ENCODE measurements at regions not wholly inside any gene's neighbourhood (a gene's known extent, or its start where the extent isn't known, plus 50 kb on each side); places are given as distances from the start of the nearest gene placed in this dataset.
A peak's percentile ranks its signal among the peaks of the same experiment; 100 is the strongest.

DNA sequence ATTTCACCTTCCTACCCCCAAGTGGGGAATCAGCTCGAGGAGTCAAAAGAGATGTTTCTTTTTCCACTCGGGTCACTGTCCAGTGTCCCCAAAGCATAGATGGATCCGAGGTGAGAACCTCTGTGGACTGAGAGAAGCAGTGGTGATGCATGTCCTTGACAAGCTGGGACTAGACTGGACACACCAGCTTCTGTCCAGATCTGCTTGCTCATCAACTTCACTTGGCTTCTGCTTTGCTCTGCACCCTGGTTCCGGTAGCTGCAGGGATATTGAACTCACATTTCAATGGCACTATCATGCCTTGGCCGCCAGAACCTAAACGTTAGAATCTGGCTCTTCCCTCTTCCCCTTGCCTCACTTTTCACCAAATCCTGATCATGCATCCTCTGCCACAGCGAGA lies 50.3 kb upstream of the CXCL12 start:
- DNase-seq: no peak

- DNase-seq: no peak
Observed at GRCh38 chr10:44436240-44436639, 51.3 kb upstream of the CXCL12 start.

DNA sequence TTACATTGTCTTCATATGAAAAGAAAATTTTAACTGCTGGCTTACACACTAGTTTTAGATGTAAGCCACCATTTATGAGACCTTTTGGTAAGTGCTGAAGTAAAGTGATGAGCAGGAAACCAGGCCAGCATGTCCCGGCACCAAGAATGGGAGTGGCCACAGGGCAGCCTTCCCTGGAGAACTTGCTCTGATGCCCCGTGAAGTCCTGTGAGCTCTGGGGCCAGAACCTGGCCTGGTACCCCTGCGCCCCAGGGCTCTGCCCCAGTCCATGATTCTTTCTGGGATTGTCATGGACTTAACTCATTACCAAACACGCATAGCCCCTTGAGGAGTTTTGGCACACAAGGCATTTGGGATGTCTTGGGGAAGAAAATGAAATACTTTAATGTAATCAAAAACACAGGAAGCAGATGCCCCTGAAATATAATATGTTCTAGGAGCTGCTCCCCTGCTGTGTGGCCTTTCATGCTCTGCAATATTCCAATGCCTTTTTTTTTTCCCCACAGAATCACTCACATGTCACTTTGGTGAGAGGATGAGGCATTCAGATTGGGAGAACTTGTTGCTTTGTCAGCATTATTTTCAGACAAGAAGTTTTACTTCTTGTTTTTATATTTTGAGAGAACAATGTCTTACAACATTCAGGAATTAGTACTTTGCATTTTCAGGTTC lies 53.1 kb upstream of the CXCL12 start:
- DNase-seq: peak in 1 of 2 donors; percentile 68

DNA sequence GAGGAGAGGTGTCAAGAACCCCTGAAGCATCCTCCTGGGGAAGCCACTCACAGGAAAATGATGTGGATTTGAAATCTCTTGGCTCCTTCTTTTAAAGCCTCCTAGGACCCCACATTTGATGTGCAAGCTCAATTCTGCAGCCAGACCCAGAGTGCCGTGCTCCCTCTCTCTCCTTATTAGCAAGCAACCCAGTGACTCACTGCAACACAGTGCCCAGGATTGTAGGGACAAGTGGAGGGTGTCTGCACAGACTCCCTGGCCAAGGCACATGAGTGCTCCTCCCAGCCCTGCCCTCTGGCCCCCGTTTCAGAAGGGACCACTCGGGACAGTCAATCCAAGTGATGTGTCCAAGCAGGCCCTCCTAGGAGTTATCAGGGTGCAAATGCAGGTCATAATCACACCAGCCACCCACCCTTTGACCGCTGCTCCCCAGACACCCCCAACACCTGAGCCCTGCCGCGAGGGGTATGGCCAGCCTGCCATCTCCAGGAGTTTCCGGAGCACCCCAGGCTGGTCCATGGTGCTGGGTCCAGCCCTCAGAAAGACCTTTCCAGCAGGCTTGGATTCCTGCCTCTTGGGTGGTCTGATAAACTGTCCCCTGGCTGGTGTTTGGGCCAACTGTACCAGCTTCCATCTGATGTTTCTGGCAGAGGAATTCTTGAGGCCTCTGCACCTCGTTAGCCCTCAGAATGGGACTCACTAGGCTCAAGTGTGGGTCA lies 54.5 kb upstream of the CXCL12 start:
- peak in 1 of 2 donors; percentile 0 for DNase-seq

DNA sequence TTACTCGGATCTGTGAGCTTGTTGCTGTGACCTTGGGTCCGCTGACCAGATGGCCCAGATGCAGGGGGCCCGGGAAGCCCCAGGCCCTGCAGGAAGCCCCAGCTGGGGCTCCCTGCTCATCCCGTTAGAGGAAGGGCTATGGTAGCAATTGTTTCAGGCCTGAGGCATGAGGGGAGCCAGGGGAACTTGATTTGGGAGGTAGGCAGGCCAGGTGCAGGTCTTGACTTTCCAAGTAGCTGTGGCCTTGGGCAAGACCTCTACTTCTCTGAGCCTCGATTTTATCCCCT lies 55.0 kb upstream of the CXCL12 start:
- DNase-seq: no peak

DNA sequence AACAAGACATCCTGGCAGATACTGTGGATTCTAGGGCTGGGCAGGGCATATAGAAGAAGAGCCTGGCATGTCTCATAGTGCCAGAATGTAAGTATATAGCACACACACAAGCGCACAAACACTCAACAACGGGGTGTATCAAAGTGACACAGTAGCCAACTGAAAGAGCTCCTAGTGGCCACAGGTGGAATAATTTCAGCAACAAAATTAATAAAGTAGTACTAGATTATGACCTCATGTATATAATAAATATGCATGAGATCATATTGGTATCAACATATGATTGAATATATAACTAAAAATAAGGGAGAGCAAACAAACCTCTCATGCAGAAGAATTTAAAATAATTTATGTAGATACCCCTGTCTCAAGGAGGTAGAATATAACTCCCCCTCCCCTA lies 72.4 kb upstream of the CXCL12 start:
- no peak for DNase-seq

GRCh38 chr10:44458671-44459413 lies 73.9 kb upstream of the CXCL12 start:
- DNase-seq: no peak

DNA sequence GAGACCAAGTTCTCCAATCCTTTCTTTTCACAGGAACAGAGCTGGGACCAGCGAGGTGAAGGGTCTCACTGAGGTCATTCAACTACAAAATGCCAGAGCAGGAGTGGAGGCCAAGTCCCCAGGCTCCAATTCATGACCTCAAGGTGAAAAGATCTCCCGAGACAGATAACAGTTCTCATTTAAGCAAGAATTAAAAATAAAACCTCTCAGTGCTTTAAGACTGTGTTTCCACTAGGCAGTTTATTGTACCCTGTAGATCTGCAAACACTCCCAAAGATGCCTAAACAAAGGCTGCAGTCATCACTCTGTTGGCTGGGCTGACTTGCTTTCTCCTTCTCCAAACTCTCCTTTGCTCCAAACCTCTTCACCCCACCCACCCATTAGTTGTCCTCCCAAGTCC lies 74.8 kb upstream of the CXCL12 start:
- DNase-seq: no peak

DNA sequence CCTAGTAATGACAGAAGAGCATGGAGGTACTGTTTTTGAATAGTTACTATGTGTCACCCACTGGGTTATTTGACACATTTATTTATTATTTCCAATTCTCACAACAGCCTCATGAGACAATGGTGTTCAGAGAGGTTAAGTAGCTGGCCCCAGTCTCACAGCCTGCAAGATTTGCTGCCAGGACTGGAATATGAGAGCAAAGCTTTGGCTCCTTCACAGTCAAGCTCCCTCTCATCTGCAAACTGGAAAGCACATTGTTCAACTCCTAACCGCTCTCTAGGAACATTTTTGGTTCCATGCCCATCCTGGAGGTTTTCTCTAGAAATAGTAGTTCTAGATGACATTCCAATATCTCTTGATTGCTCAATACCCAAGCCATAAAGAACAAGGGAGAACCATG lies 75.5 kb upstream of the CXCL12 start:
- DNase-seq: no peak

DNA sequence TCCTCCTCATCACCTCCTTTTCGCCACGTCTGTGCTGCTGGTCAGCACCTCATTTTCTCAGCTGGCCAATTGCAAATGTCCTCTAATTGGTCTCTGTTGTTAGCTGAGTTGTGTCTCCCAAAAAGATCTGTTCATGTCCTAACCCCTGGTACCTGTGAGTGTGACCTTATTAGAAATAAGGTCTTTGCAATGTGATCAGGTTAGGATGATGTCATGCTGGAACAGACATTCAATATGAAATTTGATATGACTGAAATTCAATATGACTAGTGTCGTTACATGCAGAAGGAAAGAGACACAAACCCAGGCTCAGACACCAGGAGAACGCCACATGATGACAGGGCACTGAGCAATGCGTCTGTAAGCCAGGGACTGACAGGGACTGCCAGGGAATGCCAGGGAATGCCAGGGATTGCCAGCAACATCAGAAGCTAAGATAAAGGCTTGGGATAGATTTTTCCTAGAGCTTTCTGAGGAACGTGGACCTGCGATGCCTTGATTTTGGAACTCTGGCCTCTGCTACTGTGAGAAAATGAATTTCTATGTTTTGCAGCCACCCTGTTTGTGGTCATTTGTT lies 77.5 kb upstream of the CXCL12 start:
- DNase-seq: no peak

- no peak for DNase-seq
Observed at GRCh38 chr10:44463511-44464121, 78.7 kb upstream of the CXCL12 start.

- no peak for DNase-seq
Observed at GRCh38 chr10:44464503-44464902, 79.6 kb upstream of the CXCL12 start.

DNA sequence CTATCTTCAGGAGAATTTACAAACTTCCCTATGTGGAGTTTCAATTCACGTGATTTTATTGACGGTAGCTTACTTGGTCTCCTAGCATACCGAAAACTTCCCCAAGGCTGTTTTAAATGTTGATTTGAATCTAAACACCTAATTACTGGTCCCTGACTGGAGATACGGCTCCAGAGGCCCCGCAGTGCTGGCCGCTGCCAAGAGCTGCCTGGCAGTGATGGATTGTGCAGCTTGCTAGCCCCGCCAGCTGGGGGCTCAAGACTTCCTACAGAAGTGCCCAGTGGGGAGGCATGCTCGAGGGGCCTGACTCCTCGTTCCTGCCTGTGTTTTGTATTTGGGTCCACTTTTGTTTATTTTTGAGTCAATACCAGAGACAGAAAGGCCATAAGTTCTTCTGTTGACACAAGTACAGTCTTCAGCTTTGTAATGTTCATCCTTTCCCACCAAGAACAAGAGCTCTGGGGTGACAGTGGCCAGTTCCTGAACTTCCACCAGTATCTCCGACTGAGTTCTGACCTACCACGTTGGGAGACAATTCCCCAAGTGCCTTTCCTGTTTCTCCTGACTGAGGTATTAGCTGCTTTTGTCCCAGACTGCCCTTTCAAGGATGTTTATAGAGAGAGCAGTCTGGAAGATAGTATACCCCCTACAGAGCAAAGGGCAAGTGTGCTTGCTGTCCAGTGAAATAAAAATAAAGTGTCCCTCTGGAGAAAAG lies 80.7 kb upstream of the CXCL12 start:
- DNase-seq: no peak

DNA sequence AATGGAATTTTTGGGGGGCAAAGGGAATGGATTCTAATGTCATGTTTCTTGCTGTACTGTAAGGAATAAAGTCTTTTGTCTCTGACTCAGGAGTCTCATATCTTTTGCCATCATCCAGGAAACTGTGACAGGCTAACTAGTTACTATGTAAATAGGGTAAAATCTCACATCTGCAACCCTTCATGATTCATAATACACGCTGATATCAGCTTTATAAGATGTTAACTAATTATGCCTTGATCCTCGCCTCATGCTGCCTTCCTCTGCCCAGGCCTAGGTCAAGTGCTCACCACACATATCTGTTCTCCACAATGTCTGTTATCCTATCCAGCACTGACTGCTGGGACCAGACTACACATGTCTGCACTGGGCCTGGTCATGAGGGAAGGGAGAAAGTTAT lies 81.3 kb upstream of the CXCL12 start:
- no peak for DNase-seq

GRCh38 chr10:44467090-44467489 lies 82.2 kb upstream of the CXCL12 start:
- no peak for DNase-seq

DNA sequence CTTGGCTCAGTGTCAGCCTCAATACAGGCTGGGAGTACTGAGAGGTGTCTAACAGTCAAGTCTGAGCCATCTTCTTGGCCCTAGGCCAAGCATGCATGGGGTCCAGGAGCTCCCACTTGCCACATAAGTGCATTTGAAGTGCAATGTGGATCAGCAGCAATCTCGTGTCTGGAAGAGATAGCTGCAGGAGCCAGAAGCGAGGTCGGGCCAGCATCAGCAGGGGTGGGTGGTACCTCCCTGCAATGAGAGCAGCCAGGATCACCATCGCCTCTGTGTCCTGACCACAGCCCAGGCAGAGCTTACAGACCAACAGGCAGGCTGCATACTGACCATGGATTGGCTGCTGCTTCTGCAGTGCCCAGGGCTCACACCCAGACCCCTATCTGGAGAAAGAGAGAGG lies 83.0 kb upstream of the CXCL12 start:
- no peak for DNase-seq

- no peak for DNase-seq
Observed at GRCh38 chr10:44468525-44468924, 83.6 kb upstream of the CXCL12 start.

DNA sequence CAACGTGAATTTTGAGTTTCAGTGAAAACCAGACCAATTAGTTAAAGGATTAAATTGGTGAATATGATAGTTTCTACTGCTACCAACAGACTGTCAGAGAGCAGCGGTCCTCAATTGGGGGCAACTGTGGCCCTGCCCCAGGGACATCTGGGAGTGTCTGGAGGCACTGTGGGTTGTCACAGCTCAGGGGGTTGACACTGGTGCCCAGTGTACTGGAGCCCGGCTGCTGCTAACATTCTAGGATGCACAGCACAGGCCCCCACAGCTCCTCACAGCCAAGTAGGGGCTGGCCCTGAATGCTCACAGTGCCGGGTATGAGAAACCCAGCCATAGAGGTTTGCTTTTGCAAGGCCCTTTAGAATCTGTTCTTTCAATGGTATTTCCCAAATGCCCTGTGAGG lies 84.1 kb upstream of the CXCL12 start:
- no peak for DNase-seq

DNA sequence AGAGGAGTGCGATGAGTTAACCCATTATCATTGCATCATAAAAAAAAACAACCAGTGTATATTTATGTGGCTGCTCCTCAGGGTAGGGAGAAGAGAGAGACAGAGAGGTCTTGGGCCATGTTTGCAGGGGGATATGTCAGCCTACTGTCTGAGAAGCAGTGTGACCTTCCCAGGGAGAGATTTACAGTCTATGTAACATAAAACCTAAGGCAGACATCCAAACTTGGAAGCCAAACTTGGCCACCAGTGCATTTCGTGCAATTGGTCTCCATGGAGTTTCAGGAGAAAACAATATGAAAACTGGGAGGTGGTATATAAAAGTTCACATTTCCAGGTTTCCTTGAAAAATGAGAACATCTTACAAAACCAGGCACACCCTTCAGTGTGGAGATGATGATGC lies 85.9 kb upstream of the CXCL12 start:
- no peak for DNase-seq

DNA sequence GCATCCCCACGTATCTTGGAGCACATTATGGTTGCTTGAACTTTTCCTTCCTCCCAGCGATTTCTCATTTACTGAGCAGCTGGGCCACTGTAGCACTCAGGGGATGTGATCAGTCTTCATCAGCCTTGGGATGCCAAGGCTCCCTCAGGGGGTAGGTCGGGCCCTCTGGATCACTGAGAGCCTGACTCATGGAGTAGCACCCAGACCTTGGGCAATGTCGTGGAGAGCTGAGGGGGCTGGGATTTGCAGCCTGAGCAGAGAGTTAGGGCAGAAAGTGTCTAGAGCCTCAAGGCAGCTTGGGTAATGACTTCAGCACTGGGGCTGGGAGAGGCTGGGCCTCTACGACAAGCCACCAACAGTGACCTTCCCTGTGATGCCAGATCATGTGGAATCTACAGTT lies 86.5 kb upstream of the CXCL12 start:
- no peak for DNase-seq

- DNase-seq: no peak
Observed at GRCh38 chr10:44473146-44473545, 88.2 kb upstream of the CXCL12 start.

GRCh38 chr10:44476409-44477045 lies 91.6 kb upstream of the CXCL12 start:
- no peak for DNase-seq
